ENCODE measurements at regions not wholly inside any gene's neighbourhood (a gene's known extent, or its start where the extent isn't known, plus 50 kb on each side); places are given as distances from the start of the nearest gene placed in this dataset.

DNA sequence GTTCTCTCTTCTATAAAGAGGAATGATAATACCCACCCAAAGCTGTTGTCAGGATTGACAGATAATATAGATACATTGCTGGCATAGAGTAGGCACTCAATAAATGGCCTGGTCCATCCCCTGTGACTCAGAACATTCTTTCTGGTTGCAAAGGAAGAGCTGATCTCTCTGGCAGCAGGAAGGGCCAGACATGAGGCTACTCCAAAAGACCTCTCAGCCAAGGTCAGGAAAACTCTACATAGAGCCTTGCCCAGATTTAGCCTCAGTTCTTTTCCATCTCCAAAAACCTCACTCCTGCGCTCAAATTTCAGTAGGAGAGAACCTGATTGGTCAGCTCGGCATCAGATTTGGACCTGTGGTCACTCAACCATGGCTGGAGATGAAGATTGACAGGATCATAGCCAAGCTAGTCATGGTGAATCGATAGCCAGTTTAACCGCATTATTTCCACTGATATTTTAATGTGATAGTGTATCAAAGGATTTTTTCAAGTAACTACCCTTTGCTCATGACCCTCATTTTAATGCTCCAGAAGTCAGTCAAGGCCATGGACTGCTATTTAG, 319.6 kb downstream of the DRD1 start:
- Mint-ChIP-seq H3K4me1 (ENCODE audit: low read depth) (no peaks in the 10 kb centered on the region), H3K9me3 (no peaks in the 10 kb centered on the region), H3K27me3 (ENCODE audit: low read depth) (peaks cover 8% of the 10 kb centered on the region), H3K4me3 (no peak overlapping the region), H3K36me3 (ENCODE audit: insufficient read depth) (no peaks in the 10 kb centered on the region)
- no peak for DNase-seq
- ATAC-seq: no peak

DNA sequence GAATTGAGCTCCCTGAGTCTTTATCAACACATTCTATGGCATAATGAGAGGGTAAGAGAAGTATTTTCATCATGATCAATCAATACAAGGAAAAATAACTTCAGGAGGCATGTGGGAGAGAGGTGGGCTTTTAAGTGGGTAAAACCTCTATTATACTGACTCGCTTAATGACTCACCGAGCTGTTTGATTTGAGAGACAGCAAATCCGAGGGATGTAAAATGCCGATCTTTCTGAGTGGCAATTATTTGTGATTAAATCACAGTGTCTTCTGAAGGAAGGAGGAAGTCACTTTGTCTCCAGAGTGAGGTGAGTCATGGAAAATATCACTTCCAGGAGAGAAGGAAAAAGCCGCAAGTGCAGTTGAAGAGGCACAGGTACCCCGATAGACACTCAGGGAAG, 320.4 kb downstream of the DRD1 start:
- ATAC-seq (no peak), DNase-seq (no peak)
- H3K9me3 Mint-ChIP-seq: no peaks in the 10 kb centered on the region
- no peak overlapping the region for H3K4me3 Mint-ChIP-seq
- no peaks in the 10 kb centered on the region for H3K4me1 Mint-ChIP-seq (ENCODE audit: low read depth)
- peaks cover 8% of the 10 kb centered on the region for H3K27me3 Mint-ChIP-seq (ENCODE audit: low read depth)
- H3K36me3 Mint-ChIP-seq (ENCODE audit: insufficient read depth): no peaks in the 10 kb centered on the region

DNA sequence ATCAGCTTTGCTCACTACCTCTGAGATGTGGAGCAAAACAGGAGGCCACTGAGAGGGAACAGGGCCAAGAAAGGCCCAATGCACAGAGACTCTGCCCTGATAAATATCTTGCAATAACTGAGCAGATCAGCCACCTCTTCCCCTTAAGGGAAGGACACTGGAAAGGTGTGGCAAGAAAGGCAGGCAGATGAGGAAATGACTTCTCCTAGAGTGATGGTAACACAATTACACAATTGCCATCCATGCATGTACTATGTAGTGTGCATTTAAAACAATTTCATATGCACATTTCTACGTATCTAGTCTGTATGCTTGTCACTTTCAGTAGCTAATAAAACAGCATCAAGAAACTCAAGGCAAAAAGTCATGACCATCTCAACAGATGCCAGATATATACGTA, 322.5 kb downstream of the DRD1 start:
- H3K27me3 Mint-ChIP-seq (ENCODE audit: low read depth): peaks cover 17% of the 10 kb centered on the region
- H3K36me3 Mint-ChIP-seq (ENCODE audit: insufficient read depth): no peaks in the 10 kb centered on the region
- H3K4me1 Mint-ChIP-seq (ENCODE audit: low read depth): no peaks in the 10 kb centered on the region
- ATAC-seq: no peak
- no peak overlapping the region for H3K4me3 Mint-ChIP-seq
- H3K9me3 Mint-ChIP-seq: no peaks in the 10 kb centered on the region
- DNase-seq: no peak

DNA sequence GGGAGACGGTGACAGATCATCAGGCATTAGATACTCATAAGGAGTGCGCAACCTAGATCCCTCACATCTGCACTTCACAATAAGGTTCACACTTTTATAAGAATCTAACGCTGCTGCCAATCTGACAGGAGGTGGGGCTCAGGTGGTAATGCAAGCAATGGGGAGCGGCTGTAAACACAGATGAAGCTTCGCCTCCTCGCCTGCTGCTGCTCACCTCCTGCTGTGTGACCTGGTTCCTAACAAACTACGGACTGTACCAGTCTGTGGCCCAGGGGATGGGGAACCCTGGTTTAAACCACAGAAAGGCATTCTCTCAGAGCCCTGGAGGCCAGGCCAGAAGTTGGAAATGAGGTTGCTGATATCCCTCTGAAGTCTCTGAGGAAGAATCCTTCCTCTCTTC, 323.6 kb downstream of the DRD1 start:
- peaks cover 15% of the 10 kb centered on the region for H3K27me3 Mint-ChIP-seq (ENCODE audit: low read depth)
- H3K36me3 Mint-ChIP-seq (ENCODE audit: insufficient read depth): no peaks in the 10 kb centered on the region
- no peak for ATAC-seq
- DNase-seq: no peak
- H3K4me3 Mint-ChIP-seq: no peak overlapping the region
- no peaks in the 10 kb centered on the region for H3K9me3 Mint-ChIP-seq
- H3K4me1 Mint-ChIP-seq (ENCODE audit: low read depth): no peaks in the 10 kb centered on the region

DNA sequence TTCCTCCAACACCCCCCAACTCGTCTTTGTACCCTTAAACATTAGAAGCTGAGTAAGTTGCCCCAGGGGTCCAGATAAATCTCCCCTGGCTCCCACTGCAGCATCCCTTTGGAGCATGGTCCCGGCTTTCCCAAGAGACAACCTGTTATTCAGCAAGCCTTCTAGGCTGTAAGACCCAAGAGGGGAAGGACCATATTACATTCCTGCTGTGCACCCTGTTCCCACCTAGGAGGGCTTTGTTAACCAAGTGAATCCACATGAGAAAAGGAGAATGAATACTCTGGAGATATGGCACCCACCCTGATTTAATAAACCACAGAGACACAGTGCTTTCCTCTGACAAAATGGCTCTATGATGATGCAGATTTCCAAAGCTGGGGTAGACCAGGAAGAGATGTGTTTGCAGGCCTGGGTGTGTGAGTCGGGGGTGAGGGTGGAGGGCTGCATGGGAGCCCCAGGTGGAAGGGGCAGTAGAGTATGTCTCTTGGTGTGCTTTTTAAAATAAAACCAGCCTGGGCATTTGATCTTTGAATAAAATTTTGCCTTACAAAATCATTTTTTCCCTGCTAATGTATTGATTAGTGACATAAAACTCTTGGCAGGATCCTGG, 325.2 kb downstream of the DRD1 start:
- DNase-seq: no peak
- H3K9me3 Mint-ChIP-seq: no peaks in the 10 kb centered on the region
- H3K36me3 Mint-ChIP-seq (ENCODE audit: insufficient read depth): no peaks in the 10 kb centered on the region
- H3K4me3 Mint-ChIP-seq: no peak overlapping the region
- no peaks in the 10 kb centered on the region for H3K4me1 Mint-ChIP-seq (ENCODE audit: low read depth)
- no peak for ATAC-seq
- peaks cover 17% of the 10 kb centered on the region for H3K27me3 Mint-ChIP-seq (ENCODE audit: low read depth)

DNA sequence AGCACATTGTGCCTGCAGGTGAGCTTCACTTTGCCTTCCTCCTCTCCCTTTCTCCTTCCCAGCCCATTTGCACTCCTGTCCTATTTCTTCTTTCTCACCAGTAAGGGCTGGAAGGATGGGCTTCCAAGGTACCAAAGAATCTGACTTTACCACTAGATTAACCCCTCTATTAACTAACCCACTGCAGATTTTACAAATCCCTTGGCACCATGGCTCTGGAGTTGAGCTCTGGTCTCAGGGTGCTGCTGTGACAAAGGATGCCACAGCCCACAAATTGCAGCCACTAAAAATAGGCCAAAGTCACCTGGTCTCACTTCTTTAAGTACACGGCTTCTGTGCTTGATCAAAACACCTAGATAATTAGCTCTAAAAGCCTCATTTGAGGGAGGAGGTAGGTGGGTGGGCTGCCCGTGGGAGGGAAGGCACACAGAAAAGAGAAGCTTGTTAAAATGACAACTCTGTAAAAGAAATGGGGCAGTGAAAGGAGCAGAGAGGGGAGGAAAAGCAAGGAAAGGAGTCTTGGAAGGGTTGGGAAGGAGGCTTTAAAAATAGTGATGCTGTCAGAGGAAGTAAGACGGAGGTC, 327.4 kb downstream of the DRD1 start:
- no peaks in the 10 kb centered on the region for H3K4me1 Mint-ChIP-seq (ENCODE audit: low read depth)
- H3K4me3 Mint-ChIP-seq: no peak overlapping the region
- H3K9me3 Mint-ChIP-seq: no peaks in the 10 kb centered on the region
- ATAC-seq (no peak), DNase-seq (no peak)
- no peaks in the 10 kb centered on the region for H3K36me3 Mint-ChIP-seq (ENCODE audit: insufficient read depth)
- peaks cover 19% of the 10 kb centered on the region for H3K27me3 Mint-ChIP-seq (ENCODE audit: low read depth)

DNA sequence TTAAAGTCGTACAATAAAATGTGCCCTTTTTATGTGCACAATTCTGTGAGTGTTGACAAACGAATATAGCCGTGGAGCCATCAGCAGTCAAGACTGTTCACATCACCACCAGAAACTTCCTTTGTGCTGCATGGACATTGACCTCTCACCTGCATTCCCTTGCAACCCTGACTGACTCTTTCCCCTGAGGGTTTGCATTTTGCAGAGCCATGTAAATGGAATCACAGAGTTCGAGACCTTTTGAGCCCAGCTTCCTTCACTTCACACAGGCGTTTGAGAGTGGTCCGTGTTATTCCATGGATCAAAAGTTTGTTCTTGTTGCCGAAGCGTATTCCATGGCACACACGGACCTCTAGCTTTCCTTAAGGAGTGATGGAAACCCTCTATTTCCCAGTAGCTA, 328.2 kb downstream of the DRD1 start:
- H3K4me1 Mint-ChIP-seq (ENCODE audit: low read depth): no peaks in the 10 kb centered on the region
- H3K9me3 Mint-ChIP-seq: no peaks in the 10 kb centered on the region
- peaks cover 20% of the 10 kb centered on the region for H3K27me3 Mint-ChIP-seq (ENCODE audit: low read depth)
- ATAC-seq (no peak), DNase-seq (no peak)
- H3K4me3 Mint-ChIP-seq: no peak overlapping the region
- no peaks in the 10 kb centered on the region for H3K36me3 Mint-ChIP-seq (ENCODE audit: insufficient read depth)

DNA sequence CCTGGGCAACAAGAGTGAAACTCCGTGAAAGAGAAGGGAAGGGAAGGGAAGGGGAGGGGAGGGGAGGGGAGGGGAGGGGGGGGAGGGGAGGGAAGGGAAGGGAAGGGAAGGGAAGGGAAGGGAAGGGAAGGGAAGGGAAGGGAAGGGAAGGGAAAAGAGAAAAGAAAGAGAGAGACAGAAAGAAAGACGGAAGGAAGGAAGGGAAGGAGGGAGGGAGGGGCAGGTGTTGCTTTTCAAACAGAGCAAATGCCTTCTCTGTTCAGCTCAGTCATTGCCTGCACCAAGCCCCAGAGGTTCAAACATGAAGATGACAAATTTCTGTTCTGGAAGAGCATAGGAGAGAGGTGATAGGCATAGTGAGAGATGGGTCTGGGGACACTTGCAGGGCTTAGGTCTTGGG, 330.0 kb downstream of the DRD1 start:
- Mint-ChIP-seq H3K4me1 (ENCODE audit: low read depth) (no peaks in the 10 kb centered on the region), H3K4me3 (no peak overlapping the region), H3K36me3 (ENCODE audit: insufficient read depth) (no peaks in the 10 kb centered on the region), H3K9me3 (peaks cover 6% of the 10 kb centered on the region), H3K27me3 (ENCODE audit: low read depth) (peaks cover 19% of the 10 kb centered on the region)
- DNase-seq: no peak
- ATAC-seq: no peak

DNA sequence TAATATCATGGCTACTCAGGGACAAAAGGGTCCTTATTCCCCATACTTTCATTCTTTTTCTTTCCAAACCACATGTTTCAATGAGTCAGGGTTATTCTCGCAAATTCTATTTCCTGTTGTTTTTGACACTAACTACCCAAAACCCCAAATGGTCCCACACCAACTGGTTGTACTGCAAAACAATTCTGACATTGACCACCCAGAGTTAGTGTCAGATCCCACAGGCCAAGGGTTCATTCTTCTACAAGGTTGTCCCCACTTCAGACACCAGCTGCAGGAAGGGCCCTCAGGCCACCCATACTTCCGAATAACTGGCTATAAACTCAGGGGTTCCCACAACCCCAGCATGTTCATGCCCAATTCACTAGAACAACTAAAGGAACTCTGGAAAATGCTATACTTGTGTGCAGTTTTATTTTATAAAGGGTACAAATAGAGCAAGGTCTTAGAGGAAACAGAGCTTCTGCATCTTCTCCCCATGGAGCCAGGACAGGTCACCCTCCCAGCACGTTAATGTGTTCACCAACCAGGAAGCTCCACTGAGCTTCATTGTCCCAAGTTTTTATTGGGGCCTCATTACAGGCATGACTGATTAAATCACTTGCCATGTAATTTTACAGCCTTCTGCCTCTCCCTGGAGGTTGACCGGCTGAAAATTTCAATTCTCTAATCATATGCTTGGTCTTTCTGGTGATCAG, 334.8 kb downstream of the DRD1 start:
- H3K36me3 Mint-ChIP-seq (ENCODE audit: insufficient read depth): no peaks in the 10 kb centered on the region
- ATAC-seq (no peak), DNase-seq (no peak)
- H3K9me3 Mint-ChIP-seq: peaks cover 13% of the 10 kb centered on the region
- H3K4me1 Mint-ChIP-seq (ENCODE audit: low read depth): no peaks in the 10 kb centered on the region
- H3K4me3 Mint-ChIP-seq: no peak overlapping the region
- peaks cover 10% of the 10 kb centered on the region for H3K27me3 Mint-ChIP-seq (ENCODE audit: low read depth)

DNA sequence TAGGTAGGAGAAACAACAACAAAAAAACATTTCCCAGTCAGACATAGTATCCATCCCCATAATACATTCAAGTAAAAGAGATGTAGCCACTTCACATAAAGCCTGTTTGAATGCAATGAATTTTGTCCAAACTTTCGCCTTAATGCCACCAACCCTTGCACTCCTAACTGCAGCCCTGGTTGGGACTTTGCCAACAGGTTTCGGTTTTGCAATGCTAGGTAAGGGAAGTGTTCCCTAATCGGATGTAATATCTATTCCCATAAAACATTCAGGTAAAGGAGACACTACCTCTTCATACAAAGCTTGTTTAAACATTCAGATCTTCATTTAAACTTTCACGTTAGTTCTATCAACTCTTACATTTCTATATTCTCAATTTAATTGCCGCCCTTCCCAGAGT, 336.1 kb downstream of the DRD1 start:
- Mint-ChIP-seq H3K4me3 (no peak overlapping the region), H3K36me3 (ENCODE audit: insufficient read depth) (no peaks in the 10 kb centered on the region), H3K9me3 (peaks cover 13% of the 10 kb centered on the region), H3K27me3 (ENCODE audit: low read depth) (peaks cover 7% of the 10 kb centered on the region), H3K4me1 (ENCODE audit: low read depth) (no peaks in the 10 kb centered on the region)
- ATAC-seq: no peak
- DNase-seq: no peak

DNA sequence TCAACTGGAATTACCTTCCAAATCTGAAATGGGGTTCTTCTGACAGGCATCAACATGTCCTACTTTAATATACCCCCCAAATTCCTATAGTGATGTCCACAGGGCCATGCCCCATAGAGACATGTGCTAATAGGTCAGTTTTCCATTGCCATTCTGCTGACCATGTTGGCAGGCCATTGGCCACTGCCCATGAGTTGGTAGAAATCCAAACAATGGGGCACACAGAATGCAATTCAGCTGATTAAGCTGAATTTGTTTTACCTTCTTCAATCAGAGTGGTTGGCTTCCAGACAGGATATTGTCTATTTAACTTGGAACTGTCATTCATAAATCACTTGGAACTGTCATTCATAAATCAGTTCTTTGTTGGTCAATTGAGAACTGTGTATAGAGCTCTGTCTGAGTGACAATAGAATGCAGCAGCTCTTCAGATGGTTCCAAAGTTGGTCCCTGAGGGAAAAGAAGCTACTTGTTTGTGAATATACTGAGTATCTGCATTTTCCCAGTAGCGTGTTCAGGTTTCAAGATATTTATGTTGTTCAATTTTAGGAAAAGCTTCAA, 336.9 kb downstream of the DRD1 start:
- no peak overlapping the region for H3K4me3 Mint-ChIP-seq
- DNase-seq (no peak), ATAC-seq (no peak)
- no peaks in the 10 kb centered on the region for H3K4me1 Mint-ChIP-seq (ENCODE audit: low read depth)
- H3K27me3 Mint-ChIP-seq (ENCODE audit: low read depth): peaks cover 11% of the 10 kb centered on the region
- no peaks in the 10 kb centered on the region for H3K36me3 Mint-ChIP-seq (ENCODE audit: insufficient read depth)
- peaks cover 13% of the 10 kb centered on the region for H3K9me3 Mint-ChIP-seq

DNA sequence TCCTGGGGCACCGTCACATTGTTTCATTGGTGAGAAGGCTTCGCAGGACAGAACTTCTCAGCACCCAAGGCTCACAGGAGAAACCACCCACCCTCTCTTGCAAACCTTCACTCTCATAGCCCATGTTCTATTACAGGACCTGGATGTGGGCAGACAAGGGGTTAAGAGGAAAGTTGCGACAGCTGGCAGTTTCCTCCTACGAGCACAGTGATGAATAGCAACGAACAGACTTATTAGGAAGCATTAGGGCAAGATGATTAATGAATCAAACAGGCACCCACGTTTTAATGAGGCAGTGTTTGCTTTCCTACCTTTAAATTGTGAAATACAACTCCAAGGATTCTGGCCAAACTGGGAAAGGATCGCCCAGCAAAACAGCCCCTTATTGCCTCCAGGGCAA, 339.3 kb downstream of the DRD1 start:
- Mint-ChIP-seq H3K27me3 (ENCODE audit: low read depth) (peaks cover 8% of the 10 kb centered on the region), H3K4me1 (ENCODE audit: low read depth) (no peaks in the 10 kb centered on the region), H3K4me3 (no peak overlapping the region), H3K9me3 (peaks cover 12% of the 10 kb centered on the region), H3K36me3 (ENCODE audit: insufficient read depth) (no peaks in the 10 kb centered on the region)
- DNase-seq (no peak), ATAC-seq (no peak)

DNA sequence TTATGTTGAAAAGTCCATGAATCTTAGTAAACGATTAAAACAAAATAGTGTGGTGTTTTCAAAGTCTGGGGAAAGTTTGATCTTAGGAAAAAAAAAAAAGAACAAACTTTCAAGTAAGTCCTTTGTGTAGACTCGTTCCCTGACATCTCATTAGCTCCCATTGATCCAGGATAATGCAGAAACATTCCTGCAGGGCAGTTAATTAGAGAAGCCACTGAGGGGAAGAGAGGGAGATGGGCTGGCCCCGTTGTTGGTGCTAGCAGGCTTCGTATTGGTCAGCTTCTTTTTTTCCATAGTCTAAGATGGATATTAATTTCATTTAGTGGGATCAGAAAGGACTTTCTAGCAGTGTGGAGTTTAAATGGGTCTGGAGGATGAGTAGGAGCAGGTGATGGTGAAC, 340.2 kb downstream of the DRD1 start:
- Mint-ChIP-seq H3K9me3 (peaks cover 6% of the 10 kb centered on the region), H3K36me3 (ENCODE audit: insufficient read depth) (no peaks in the 10 kb centered on the region), H3K4me3 (no peak overlapping the region), H3K4me1 (ENCODE audit: low read depth) (no peaks in the 10 kb centered on the region), H3K27me3 (ENCODE audit: low read depth) (peaks cover 7% of the 10 kb centered on the region)
- DNase-seq (no peak), ATAC-seq (no peak)

DNA sequence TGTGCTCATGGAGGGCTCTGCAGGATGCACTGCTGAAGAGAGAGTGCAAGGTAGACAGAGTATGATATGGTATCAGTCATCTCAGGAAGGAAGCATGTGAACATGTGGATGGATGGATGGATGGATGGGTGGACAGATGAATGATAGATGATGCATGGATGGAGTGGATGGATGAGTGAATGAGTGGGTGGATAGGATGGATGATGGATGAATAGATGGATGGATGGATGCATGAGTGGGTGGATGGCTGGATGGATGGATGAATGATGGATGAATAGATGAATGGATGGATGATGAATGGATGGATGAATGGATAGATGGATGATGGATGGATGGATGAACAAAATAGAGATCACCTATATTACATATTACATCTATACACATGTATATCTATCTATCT, 341.3 kb downstream of the DRD1 start:
- no peaks in the 10 kb centered on the region for H3K36me3 Mint-ChIP-seq (ENCODE audit: insufficient read depth)
- no peak for DNase-seq
- no peak overlapping the region for H3K4me3 Mint-ChIP-seq
- H3K27me3 Mint-ChIP-seq (ENCODE audit: low read depth): peaks cover 4% of the 10 kb centered on the region
- H3K9me3 Mint-ChIP-seq: no peaks in the 10 kb centered on the region
- ATAC-seq: no peak
- H3K4me1 Mint-ChIP-seq (ENCODE audit: low read depth): no peaks in the 10 kb centered on the region

DNA sequence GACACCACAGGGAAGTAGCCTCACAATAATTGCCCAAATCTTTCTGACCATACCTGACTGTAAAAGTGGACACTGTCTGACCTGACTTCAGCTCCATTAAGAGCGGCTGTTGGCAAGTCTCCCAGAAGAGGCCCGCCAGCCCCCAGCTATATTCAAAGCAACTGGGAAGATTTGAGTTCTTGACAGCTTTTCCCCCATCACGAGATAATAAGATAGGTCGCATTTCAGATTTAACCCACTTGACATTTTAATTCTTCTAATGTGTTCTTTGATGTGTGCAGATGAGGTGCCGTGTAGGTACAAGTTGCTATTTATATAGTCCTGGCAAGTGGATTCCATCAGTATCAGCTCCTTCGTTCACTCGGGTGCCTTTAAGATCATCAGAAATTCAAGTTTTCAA, 345.7 kb downstream of the DRD1 start:
- no peak for ATAC-seq
- no peaks in the 10 kb centered on the region for H3K36me3 Mint-ChIP-seq (ENCODE audit: insufficient read depth)
- H3K9me3 Mint-ChIP-seq: no peaks in the 10 kb centered on the region
- H3K4me1 Mint-ChIP-seq (ENCODE audit: low read depth): no peaks in the 10 kb centered on the region
- DNase-seq: no peak
- no peak overlapping the region for H3K4me3 Mint-ChIP-seq
- peaks cover 7% of the 10 kb centered on the region for H3K27me3 Mint-ChIP-seq (ENCODE audit: low read depth)

Measured in activated T-cell treated with anti-CD3 and anti-CD28 coated beads, Interleukin-2, amount 50 U/mL, for 4 hours (primary cell).